ENCODE measurements at regions not wholly inside any gene's neighbourhood (a gene's known extent, or its start where the extent isn't known, plus 50 kb on each side); places are given as distances from the start of the nearest gene placed in this dataset.

- TF ChIP-seq CTCF (IDR thresholded peaks at IDR 0.05; ENCODE audit: borderline replicate concordance, control extremely low read depth, extremely low read depth, insufficient read depth, missing control alignments), result no peak
- in situ Hi-C loops (cut with MboI; ENCODE audit: low sequenced_read_pairs, unreplicated experiment), result no loop called here
- DNase-seq (ENCODE audit: low spot score), result no peak
Observed at GRCh38 chr3:16761571-16761970, 123.2 kb upstream of the PLCL2 start.

- in situ Hi-C loops (cut with MboI; ENCODE audit: low sequenced_read_pairs, unreplicated experiment), result no loop called here
- no peak for TF ChIP-seq CTCF (IDR thresholded peaks at IDR 0.05; ENCODE audit: borderline replicate concordance, control extremely low read depth, extremely low read depth, insufficient read depth, missing control alignments)
Observed at GRCh38 chr3:16765661-16766060, 119.1 kb upstream of the PLCL2 start.

GRCh38 chr3:16767006-16767405 lies 117.7 kb upstream of the PLCL2 start:
- in situ Hi-C loops (cut with MboI; ENCODE audit: low sequenced_read_pairs, unreplicated experiment), result no loop called here
- TF ChIP-seq CTCF (IDR thresholded peaks at IDR 0.05; ENCODE audit: borderline replicate concordance, control extremely low read depth, extremely low read depth, insufficient read depth, missing control alignments), result no peak
- DNase-seq (ENCODE audit: low spot score), result no peak

More at GRCh38 chr3:16765661-16766060, 119.1 kb upstream of the PLCL2 start:
- DNase-seq (ENCODE audit: low spot score), result no peak

- no peak for TF ChIP-seq CTCF (IDR thresholded peaks at IDR 0.05; ENCODE audit: borderline replicate concordance, control extremely low read depth, extremely low read depth, insufficient read depth, missing control alignments)
- DNase-seq (ENCODE audit: low spot score), result no peak
- in situ Hi-C loops (cut with MboI; ENCODE audit: low sequenced_read_pairs, unreplicated experiment), result no loop called here
Observed at GRCh38 chr3:16768014-16768413, 116.7 kb upstream of the PLCL2 start.

GRCh38 chr3:16768956-16769355 lies 115.8 kb upstream of the PLCL2 start:
- no peak for DNase-seq (ENCODE audit: low spot score)
- in situ Hi-C loops (cut with MboI; ENCODE audit: low sequenced_read_pairs, unreplicated experiment), result no loop called here
- no peak for TF ChIP-seq CTCF (IDR thresholded peaks at IDR 0.05; ENCODE audit: borderline replicate concordance, control extremely low read depth, extremely low read depth, insufficient read depth, missing control alignments)

- in situ Hi-C loops (cut with MboI; ENCODE audit: low sequenced_read_pairs, unreplicated experiment), result no loop called here
- TF ChIP-seq CTCF (IDR thresholded peaks at IDR 0.05; ENCODE audit: borderline replicate concordance, control extremely low read depth, extremely low read depth, insufficient read depth, missing control alignments), result no peak
- DNase-seq (ENCODE audit: low spot score), result no peak
Observed at GRCh38 chr3:16769525-16769924, 115.2 kb upstream of the PLCL2 start.

- in situ Hi-C loops (cut with MboI; ENCODE audit: low sequenced_read_pairs, unreplicated experiment), result no loop called here
- DNase-seq (ENCODE audit: low spot score), result no peak
- TF ChIP-seq CTCF (IDR thresholded peaks at IDR 0.05; ENCODE audit: borderline replicate concordance, control extremely low read depth, extremely low read depth, insufficient read depth, missing control alignments), result no peak
Observed at GRCh38 chr3:16770021-16770420, 114.7 kb upstream of the PLCL2 start.

Measured in GM13976 (cell line).